GM23338 (cell line): ENCODE measurements at regions not wholly inside any gene's neighbourhood (a gene's known extent, or its start where the extent isn't known, plus 50 kb on each side); places are given as distances from the start of the nearest gene placed in this dataset.
A peak's percentile ranks its signal among the peaks of the same experiment; 100 is the strongest.

Experiments
- CTCF ChIP-seq, 2 experiments: fragments of 200-600 bp in 1 of 2; sonication (generic) in 1 of 2; conservative IDR thresholded peaks; 2 replicates each; pipeline versions ENCODE4 v1.5.1 to v1.6.1; 2016 to 2017; ENCODE audit warnings: antibody characterized with exemption in 2 of 2, low read depth in 2 of 2, mild to moderate bottlenecking in 2 of 2, moderate library complexity in 1 of 2
- EZH2 ChIP-seq: fragments of 200-600 bp; sonication (generic); IDR thresholded peaks from one replicate; pipeline ENCODE4 v1.8.0; 2017; ENCODE audit warnings: antibody characterized with exemption, mild to moderate bottlenecking, low read depth; ENCODE audit not compliant: unreplicated experiment
- POLR2AphosphoS5 ChIP-seq: IDR thresholded peaks from 2 replicates; pipeline ENCODE4 v1.6.1; 2016; ENCODE audit warnings: antibody characterized with exemption, low read depth
- REST ChIP-seq: IDR thresholded peaks from one replicate; pipeline ENCODE4 v1.6.1; 2018; ENCODE audit warnings: antibody characterized with exemption; ENCODE audit not compliant: unreplicated experiment

- peak; percentile 32; the same call in 1 of the 2 replicates for TF ChIP-seq POLR2AphosphoS5
- TF ChIP-seq CTCF (conservative IDR thresholded peaks at IDR 0.05; ENCODE audit: low read depth in 2 of 2) = no peak
- no peak for TF ChIP-seq REST
- TF ChIP-seq EZH2 = no peak
Measured at GRCh38 chr6:37110500-37111461, 59.2 kb upstream of the PIM1 start.
